ENCODE measurements at regions not wholly inside any gene's neighbourhood (a gene's known extent, or its start where the extent isn't known, plus 50 kb on each side); places are given as distances from the start of the nearest gene placed in this dataset.

DNA sequence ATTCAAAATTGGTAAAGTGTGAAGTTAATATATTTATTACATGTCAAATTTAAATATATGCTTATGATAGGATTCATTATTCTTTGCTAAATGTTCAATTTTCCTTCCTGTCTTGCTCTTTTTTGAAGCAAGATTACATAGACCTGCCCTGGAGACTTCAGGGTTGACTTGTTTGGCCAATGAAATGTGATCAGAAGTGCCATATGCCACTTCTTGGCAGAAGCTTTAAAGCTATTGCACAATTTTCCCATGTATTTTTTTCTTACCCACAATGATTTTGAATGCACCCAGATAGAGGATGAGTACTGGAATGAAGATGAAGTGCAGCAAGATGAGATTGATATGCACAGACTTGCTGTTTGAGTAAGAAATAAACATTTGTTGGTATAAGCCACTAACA is 406.3 kb upstream of the BCHE start:
- TF ChIP-seq, protein P1, sequence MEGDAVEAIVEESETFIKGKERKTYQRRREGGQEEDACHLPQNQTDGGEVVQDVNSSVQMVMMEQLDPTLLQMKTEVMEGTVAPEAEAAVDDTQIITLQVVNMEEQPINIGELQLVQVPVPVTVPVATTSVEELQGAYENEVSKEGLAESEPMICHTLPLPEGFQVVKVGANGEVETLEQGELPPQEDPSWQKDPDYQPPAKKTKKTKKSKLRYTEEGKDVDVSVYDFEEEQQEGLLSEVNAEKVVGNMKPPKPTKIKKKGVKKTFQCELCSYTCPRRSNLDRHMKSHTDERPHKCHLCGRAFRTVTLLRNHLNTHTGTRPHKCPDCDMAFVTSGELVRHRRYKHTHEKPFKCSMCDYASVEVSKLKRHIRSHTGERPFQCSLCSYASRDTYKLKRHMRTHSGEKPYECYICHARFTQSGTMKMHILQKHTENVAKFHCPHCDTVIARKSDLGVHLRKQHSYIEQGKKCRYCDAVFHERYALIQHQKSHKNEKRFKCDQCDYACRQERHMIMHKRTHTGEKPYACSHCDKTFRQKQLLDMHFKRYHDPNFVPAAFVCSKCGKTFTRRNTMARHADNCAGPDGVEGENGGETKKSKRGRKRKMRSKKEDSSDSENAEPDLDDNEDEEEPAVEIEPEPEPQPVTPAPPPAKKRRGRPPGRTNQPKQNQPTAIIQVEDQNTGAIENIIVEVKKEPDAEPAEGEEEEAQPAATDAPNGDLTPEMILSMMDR (IDR thresholded peaks at IDR 0.05), result no peak
- TF ChIP-seq POLR2AphosphoS5 (IDR thresholded peaks at IDR 0.05; ENCODE audit: insufficient read depth in 1 of 2, low read depth in 1 of 2), result no peak
- TF ChIP-seq POLR2A (IDR thresholded peaks at IDR 0.05), result no peak

Data from vagina (tissue), 2 donors.